SJCRH30 (cell line): ENCODE measurements at regions not wholly inside any gene's neighbourhood (a gene's known extent, or its start where the extent isn't known, plus 50 kb on each side); places are given as distances from the start of the nearest gene placed in this dataset.
"Not testable (repeated sequence)": the region's sequence is repeated elsewhere in the genome, so short reads cannot be mapped to it uniquely, and the experiment has no call there.

Source experiments
- DNase-seq, 2 experiments: peaks; one replicate each; pipeline ENCODE4 v3.0.0-alpha.2; 2015 to 2020
- H3K27ac ChIP-seq: fragments of 250-450 bp; sonication (Bioruptor Pico); 2 replicates; pipeline ENCODE4 v1.5.1; 2020; ENCODE audit warnings: mild to moderate bottlenecking, moderate library complexity
- H3K27me3 ChIP-seq: fragments of 250-450 bp; sonication (Bioruptor Pico); 2 replicates; pipeline ENCODE4 v1.5.1; 2020; ENCODE audit warnings: mild to moderate bottlenecking, moderate library complexity
- H3K36me3 ChIP-seq: fragments of 250-450 bp; sonication (Bioruptor Pico); 2 replicates; pipeline ENCODE4 v1.5.1; 2020; ENCODE audit warnings: mild to moderate bottlenecking, moderate library complexity
- H3K4me1 ChIP-seq: fragments of 250-450 bp; sonication (Bioruptor Pico); 2 replicates; pipeline ENCODE4 v1.5.1; 2020; ENCODE audit warnings: mild to moderate bottlenecking, moderate library complexity
- H3K4me3 ChIP-seq: fragments of 250-450 bp; sonication (Bioruptor Pico); 2 replicates; pipeline ENCODE4 v1.5.1; 2020; ENCODE audit warnings: mild to moderate bottlenecking, moderate library complexity
- H3K9me3 ChIP-seq: fragments of 250-450 bp; sonication (Bioruptor Pico); replicated peaks from 2 replicates; pipeline ENCODE4 v1.5.1; 2020; ENCODE audit warnings: mild to moderate bottlenecking, moderate library complexity

GRCh38 chr2:17398770-17399169, 119.5 kb downstream of the RAD51AP2 start:
- no peak for DNase-seq
- Histone ChIP-seq H3K36me3 (no peaks in the 10 kb centered on the region), H3K27ac (no peak overlapping the region), H3K4me3 (no peak overlapping the region), H3K4me1 (no peaks in the 10 kb centered on the region), H3K9me3 (no peaks in the 10 kb centered on the region), H3K27me3 (no peaks in the 10 kb centered on the region)

GRCh38 chr2:17388798-17389197, 129.4 kb downstream of the RAD51AP2 start:
- Histone ChIP-seq H3K27me3 (peaks cover 6% of the 10 kb centered on the region; the same call in 1 of the 2 replicates), H3K36me3 (no peaks in the 10 kb centered on the region), H3K27ac (no peak overlapping the region), H3K4me3 (no peak overlapping the region), H3K4me1 (no peaks in the 10 kb centered on the region; the same call in 1 of the 2 replicates), H3K9me3 (no peaks in the 10 kb centered on the region)
- DNase-seq = no peak

- no peaks in the 10 kb centered on the region for H3K36me3 ChIP-seq
- no peak for DNase-seq
- H3K27me3 ChIP-seq = peaks cover 6% of the 10 kb centered on the region; the same call in 1 of the 2 replicates
- no peak overlapping the region for H3K4me3 ChIP-seq
- H3K9me3 ChIP-seq = no peaks in the 10 kb centered on the region
- H3K4me1 ChIP-seq = no peaks in the 10 kb centered on the region; the same call in 1 of the 2 replicates
- no peak overlapping the region for H3K27ac ChIP-seq
These were observed 130.6 kb downstream of the RAD51AP2 start for GRCh38 chr2:17387591-17387990.

- no peak overlapping the region for H3K4me3 ChIP-seq
- peaks cover 10% of the 10 kb centered on the region; the same call in 1 of the 2 replicates for H3K27me3 ChIP-seq
- no peaks in the 10 kb centered on the region for H3K36me3 ChIP-seq
- H3K9me3 ChIP-seq = no peaks in the 10 kb centered on the region
- no peaks in the 10 kb centered on the region; the same call in 1 of the 2 replicates for H3K4me1 ChIP-seq
- no peak overlapping the region for H3K27ac ChIP-seq
- DNase-seq = no peak
These were observed 131.5 kb downstream of the RAD51AP2 start for GRCh38 chr2:17386771-17387170.

GRCh38 chr2:17380003-17380402, 138.2 kb downstream of the RAD51AP2 start:
- Histone ChIP-seq H3K4me1 (no peaks in the 10 kb centered on the region; the same call in 1 of the 2 replicates), H3K27me3 (peaks cover 13% of the 10 kb centered on the region; the same call in 1 of the 2 replicates), H3K27ac (no peak overlapping the region), H3K9me3 (no peaks in the 10 kb centered on the region), H3K4me3 (no peak overlapping the region), H3K36me3 (no peaks in the 10 kb centered on the region)
- no peak for DNase-seq

GRCh38 chr2:17375262-17375661, 143.0 kb downstream of the RAD51AP2 start:
- H3K27ac ChIP-seq = no peak overlapping the region
- no peaks in the 10 kb centered on the region for H3K4me1 ChIP-seq
- 0 out of 2 replicates have a peak, but pooled peaks cover 3% of the 10 kb centered on the region for H3K27me3 ChIP-seq
- DNase-seq = no peak
- no peak overlapping the region for H3K4me3 ChIP-seq
- H3K9me3 ChIP-seq = no peaks in the 10 kb centered on the region
- H3K36me3 ChIP-seq = no peaks in the 10 kb centered on the region

GRCh38 chr2:17373741-17374140, 144.5 kb downstream of the RAD51AP2 start:
- no peak for DNase-seq
- H3K36me3 ChIP-seq = no peaks in the 10 kb centered on the region
- H3K27me3 ChIP-seq = 0 out of 2 replicates have a peak, but pooled peaks cover 3% of the 10 kb centered on the region
- no peak overlapping the region for H3K4me3 ChIP-seq
- H3K4me1 ChIP-seq = no peaks in the 10 kb centered on the region
- H3K27ac ChIP-seq = no peak overlapping the region
- H3K9me3 ChIP-seq = no peaks in the 10 kb centered on the region

- no peak overlapping the region for H3K4me3 ChIP-seq
- no peak for DNase-seq
- no peaks in the 10 kb centered on the region for H3K4me1 ChIP-seq
- H3K27ac ChIP-seq = no peak overlapping the region
- H3K36me3 ChIP-seq = no peaks in the 10 kb centered on the region
- no peaks in the 10 kb centered on the region for H3K9me3 ChIP-seq
- 0 out of 2 replicates have a peak, but pooled peaks cover 3% of the 10 kb centered on the region for H3K27me3 ChIP-seq
These were observed 145.2 kb downstream of the RAD51AP2 start for GRCh38 chr2:17373041-17373440.

GRCh38 chr2:17363846-17364245, 154.4 kb downstream of the RAD51AP2 start:
- DNase-seq = no peak
- Histone ChIP-seq H3K27ac (no peak overlapping the region), H3K4me1 (no peaks in the 10 kb centered on the region), H3K4me3 (no peak overlapping the region), H3K9me3 (peaks cover 4% of the 10 kb centered on the region; the same call in 1 of the 2 replicates), H3K36me3 (no peaks in the 10 kb centered on the region), H3K27me3 (no peaks in the 10 kb centered on the region)

GRCh38 chr2:17362956-17363355, 155.3 kb downstream of the RAD51AP2 start:
- DNase-seq = no peak
- Histone ChIP-seq H3K4me3 (no peak overlapping the region), H3K27ac (no peak overlapping the region), H3K9me3 (peaks cover 4% of the 10 kb centered on the region; the same call in 1 of the 2 replicates), H3K4me1 (no peaks in the 10 kb centered on the region), H3K27me3 (no peaks in the 10 kb centered on the region), H3K36me3 (no peaks in the 10 kb centered on the region)

- DNase-seq = no peak
- Histone ChIP-seq H3K27me3 (no peaks in the 10 kb centered on the region), H3K27ac (no peak overlapping the region), H3K36me3 (no peaks in the 10 kb centered on the region), H3K4me1 (no peaks in the 10 kb centered on the region), H3K9me3 (no peaks in the 10 kb centered on the region), H3K4me3 (no peak overlapping the region)
These were observed 162.5 kb downstream of the RAD51AP2 start for GRCh38 chr2:17355608-17356329.

- Histone ChIP-seq H3K9me3 (no peaks in the 10 kb centered on the region), H3K4me3 (no peak overlapping the region), H3K4me1 (no peaks in the 10 kb centered on the region), H3K27ac (no peak overlapping the region), H3K36me3 (no peaks in the 10 kb centered on the region), H3K27me3 (no peaks in the 10 kb centered on the region)
- DNase-seq = no peak
These were observed 165.0 kb downstream of the RAD51AP2 start for GRCh38 chr2:17353263-17353662.

GRCh38 chr2:17342692-17343091, 175.5 kb downstream of the RAD51AP2 start:
- H3K9me3 ChIP-seq, H3K36me3 ChIP-seq, DNase-seq, H3K27ac ChIP-seq, H3K4me1 ChIP-seq, H3K4me3 ChIP-seq, H3K27me3 ChIP-seq: not testable (repeated sequence)

- H3K36me3 ChIP-seq = no peaks in the 10 kb centered on the region
- peaks cover 4% of the 10 kb centered on the region; the same call in 1 of the 2 replicates for H3K27me3 ChIP-seq
- H3K4me1 ChIP-seq = no peaks in the 10 kb centered on the region
- no peak overlapping the region for H3K27ac ChIP-seq
- no peak overlapping the region for H3K4me3 ChIP-seq
- no peaks in the 10 kb centered on the region for H3K9me3 ChIP-seq
- no peak for DNase-seq
These were observed 180.7 kb downstream of the RAD51AP2 start for GRCh38 chr2:17337507-17337906.

GRCh38 chr2:17336458-17336857, 181.8 kb downstream of the RAD51AP2 start:
- H3K4me1 ChIP-seq = no peaks in the 10 kb centered on the region
- H3K36me3 ChIP-seq = no peaks in the 10 kb centered on the region
- no peak overlapping the region for H3K4me3 ChIP-seq
- H3K27me3 ChIP-seq = peaks cover 4% of the 10 kb centered on the region; the same call in 1 of the 2 replicates
- no peak overlapping the region for H3K27ac ChIP-seq
- DNase-seq = no peak
- no peaks in the 10 kb centered on the region for H3K9me3 ChIP-seq

GRCh38 chr2:17334300-17334699, 183.9 kb downstream of the RAD51AP2 start:
- no peaks in the 10 kb centered on the region for H3K9me3 ChIP-seq
- no peaks in the 10 kb centered on the region for H3K36me3 ChIP-seq
- no peak overlapping the region for H3K27ac ChIP-seq
- H3K27me3 ChIP-seq = peaks cover 4% of the 10 kb centered on the region
- H3K4me3 ChIP-seq = no peak overlapping the region
- no peaks in the 10 kb centered on the region for H3K4me1 ChIP-seq
- DNase-seq = no peak
